NCI-H1930 (cell line): ENCODE measurements at regions not wholly inside any gene's neighbourhood (a gene's known extent, or its start where the extent isn't known, plus 50 kb on each side); places are given as distances from the start of the nearest gene placed in this dataset.
"Not testable (repeated sequence)": the region's sequence is repeated elsewhere in the genome, so short reads cannot be mapped to it uniquely, and the experiment has no call there.

ENCODE experiments used
- DNase-seq, 2 experiments: peaks; one replicate each; lab custom pipeline; 2025; lab: John Stamatoyannopoulos, UW

- peak; percentile 2 to 33 for DNase-seq
Measured at GRCh38 chrX:86887341-86887740, 630.3 kb upstream of the KLHL4 start.

- no peak for DNase-seq
Measured at GRCh38 chrX:86910027-86910426, 607.6 kb upstream of the KLHL4 start.

- no peak for DNase-seq
Measured at GRCh38 chrX:86910602-86911311, 606.8 kb upstream of the KLHL4 start.

GRCh38 chrX:86914569-86914968 lies 603.0 kb upstream of the KLHL4 start:
- no peak for DNase-seq

- DNase-seq: no peak
Measured at GRCh38 chrX:86917959-86918358, 599.6 kb upstream of the KLHL4 start.

GRCh38 chrX:86930419-86930818 lies 587.2 kb upstream of the KLHL4 start:
- no peak for DNase-seq

- no peak for DNase-seq
Measured at GRCh38 chrX:86935988-86936387, 581.6 kb upstream of the KLHL4 start.

GRCh38 chrX:86946569-86946968 lies 571.0 kb upstream of the KLHL4 start:
- peak; percentile 2 to 33 for DNase-seq

- no peak for DNase-seq
Measured at GRCh38 chrX:86964321-86964720, 553.3 kb upstream of the KLHL4 start.

GRCh38 chrX:86981326-86981879 lies 536.2 kb upstream of the KLHL4 start:
- DNase-seq: no peak

GRCh38 chrX:86987351-86987750 lies 530.3 kb upstream of the KLHL4 start:
- not testable (repeated sequence) for DNase-seq

GRCh38 chrX:87003031-87003430 lies 514.6 kb upstream of the KLHL4 start:
- no peak for DNase-seq

GRCh38 chrX:87005183-87005582 lies 512.4 kb upstream of the KLHL4 start:
- DNase-seq: no peak

- no peak for DNase-seq
Measured at GRCh38 chrX:87005885-87006284, 511.7 kb upstream of the KLHL4 start.

GRCh38 chrX:87006561-87006960 lies 511.0 kb upstream of the KLHL4 start:
- DNase-seq: no peak

- no peak for DNase-seq
Measured at GRCh38 chrX:87017210-87017609, 500.4 kb upstream of the KLHL4 start.

- DNase-seq: not testable (repeated sequence)
Measured at GRCh38 chrX:87033115-87033514, 484.5 kb upstream of the KLHL4 start.

- DNase-seq: no peak
Measured at GRCh38 chrX:87045352-87045751, 472.2 kb upstream of the KLHL4 start.

GRCh38 chrX:87049567-87049966 lies 468.0 kb upstream of the KLHL4 start:
- no peak for DNase-seq

GRCh38 chrX:87063642-87064041 lies 454.0 kb upstream of the KLHL4 start:
- DNase-seq: no peak

GRCh38 chrX:87064502-87064901 lies 453.1 kb upstream of the KLHL4 start:
- DNase-seq: no peak

GRCh38 chrX:87067795-87068369 lies 449.7 kb upstream of the KLHL4 start:
- DNase-seq: no peak

- no peak for DNase-seq
Measured at GRCh38 chrX:87078231-87078630, 439.4 kb upstream of the KLHL4 start.

- DNase-seq: no peak
Measured at GRCh38 chrX:87098477-87098876, 419.1 kb upstream of the KLHL4 start.
